NCI-H748 treated with DMSO at 0.1 percent for 48 hours (cell line): ENCODE measurements at regions not wholly inside any gene's neighbourhood (a gene's known extent, or its start where the extent isn't known, plus 50 kb on each side); places are given as distances from the start of the nearest gene placed in this dataset.
A peak's percentile ranks its signal among the peaks of the same experiment; 100 is the strongest.

Experiments used
- DNase-seq: peaks from one replicate; lab custom pipeline; 2025; lab: John Stamatoyannopoulos, UW

GRCh38 chr4:33334416-33334815 is 2614.2 kb downstream of the PCDH7 start:
- no peak for DNase-seq

DNA sequence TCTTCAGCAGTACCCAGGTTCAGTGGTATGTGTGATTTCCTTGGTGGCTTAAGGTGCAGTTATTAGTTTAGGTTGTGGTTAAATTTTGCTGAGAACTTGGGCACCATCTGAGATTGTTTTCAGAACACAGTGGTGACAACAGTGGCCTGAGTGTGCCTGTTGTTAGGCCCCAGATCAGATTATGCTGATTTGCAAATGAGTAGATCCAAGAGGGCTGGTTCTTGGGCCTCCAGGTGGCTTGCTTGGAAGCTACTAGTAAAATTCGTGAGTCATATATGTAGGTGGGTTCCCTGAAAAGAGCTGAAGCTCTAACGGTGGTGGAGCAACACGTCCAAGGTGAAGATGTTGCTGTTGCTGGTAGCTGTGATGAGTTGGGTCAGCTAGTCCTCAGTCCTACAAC is 2619.6 kb downstream of the PCDH7 start:
- DNase-seq: no peak

- no peak for DNase-seq
Measured at GRCh38 chr4:33340168-33340567, 2620.0 kb downstream of the PCDH7 start.

DNA sequence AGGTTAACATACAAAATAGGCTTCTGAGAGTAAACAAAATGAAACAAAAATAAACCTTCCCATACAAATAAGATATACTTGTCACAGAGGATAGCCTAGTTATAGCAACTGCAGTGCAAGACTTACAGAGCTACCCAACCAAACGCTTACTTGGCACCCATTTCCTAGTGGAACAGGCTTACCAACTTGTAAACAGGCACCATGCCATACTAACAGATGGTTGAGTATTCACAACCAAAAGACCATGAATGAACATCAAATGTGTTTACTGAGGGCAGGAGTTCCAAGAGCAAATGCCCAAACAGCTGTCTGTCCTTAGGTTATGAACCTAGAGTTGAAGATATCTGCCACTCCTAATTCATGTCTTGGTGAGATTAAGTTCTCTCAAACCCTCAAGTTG is 2629.2 kb downstream of the PCDH7 start:
- DNase-seq: no peak

DNA sequence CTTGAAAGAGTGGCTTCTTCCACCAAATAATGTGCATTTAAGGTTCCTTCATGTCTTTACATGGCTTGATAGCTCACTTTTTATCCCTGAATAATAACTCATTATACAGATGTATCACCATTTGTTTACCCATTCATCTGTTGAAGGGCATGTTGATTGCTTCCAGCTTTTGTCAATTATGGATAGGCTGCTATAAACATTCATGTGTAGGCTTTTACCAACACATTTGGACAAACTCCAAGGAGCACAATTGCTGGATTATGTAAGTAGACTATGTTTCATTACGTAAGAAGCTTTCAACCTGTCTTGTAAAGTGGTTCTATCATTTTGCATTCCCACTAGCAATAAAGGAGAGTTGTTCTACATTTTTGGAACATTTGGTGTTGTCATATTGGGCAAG is 2637.0 kb downstream of the PCDH7 start:
- peak; percentile 34 for DNase-seq

GRCh38 chr4:33369446-33369845 is 2649.3 kb downstream of the PCDH7 start:
- DNase-seq: no peak

DNA sequence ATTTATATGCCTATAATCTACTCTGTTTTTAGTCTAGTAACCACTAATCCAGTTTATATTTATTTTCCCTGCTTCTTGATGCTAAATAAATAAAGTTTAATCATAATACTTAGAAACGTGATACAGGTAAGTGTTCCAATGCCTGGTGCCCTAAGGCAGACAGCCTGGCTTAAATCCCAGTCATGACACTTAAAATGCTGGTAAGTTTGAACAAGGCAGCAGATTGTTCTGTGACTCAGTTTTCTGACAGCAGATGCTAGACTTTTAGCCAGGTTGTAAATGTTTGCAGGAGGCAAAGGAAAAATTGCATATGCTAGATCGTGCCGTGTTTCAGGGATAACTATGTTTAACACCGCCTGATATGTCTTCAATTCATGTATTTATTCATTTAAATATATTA is 2661.6 kb downstream of the PCDH7 start:
- no peak for DNase-seq

DNA sequence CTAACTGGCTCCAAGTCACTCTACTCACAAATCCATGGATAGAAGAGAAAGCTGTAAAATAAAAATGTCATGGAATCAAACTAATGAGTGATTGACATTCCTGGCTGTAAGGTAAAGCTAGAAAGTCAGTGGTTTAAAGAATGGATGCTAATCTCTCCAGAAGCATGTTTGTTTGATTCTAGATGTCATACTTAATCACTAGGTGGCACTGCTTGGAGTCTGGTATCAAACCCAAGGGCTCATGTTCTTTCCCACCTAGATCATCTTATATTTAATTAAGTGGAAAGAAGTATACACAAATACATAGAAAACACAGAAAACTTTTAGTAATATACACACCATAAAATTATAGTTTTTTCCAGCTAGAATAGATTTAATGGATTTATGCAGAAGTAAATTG is 2666.6 kb downstream of the PCDH7 start:
- peak; percentile 0 for DNase-seq

DNA sequence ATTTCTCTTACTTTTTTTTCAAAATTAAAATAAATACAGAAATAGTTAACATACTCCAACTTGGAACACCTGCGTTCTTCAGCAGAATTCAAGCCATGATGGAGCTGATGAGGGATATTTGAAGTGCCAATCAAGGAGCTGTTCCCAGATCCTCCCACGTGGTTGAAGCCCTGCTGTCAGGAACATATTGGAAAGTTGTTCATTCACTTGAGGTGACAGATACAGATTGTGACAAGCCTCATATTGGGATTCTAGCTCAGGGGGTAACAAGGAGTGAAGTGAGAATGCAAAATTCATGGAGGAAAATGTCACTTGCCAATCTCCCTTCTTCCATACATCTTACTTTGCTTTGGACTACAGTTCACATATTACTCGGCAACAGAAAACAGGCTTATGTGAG is 2670.8 kb downstream of the PCDH7 start:
- no peak for DNase-seq

DNA sequence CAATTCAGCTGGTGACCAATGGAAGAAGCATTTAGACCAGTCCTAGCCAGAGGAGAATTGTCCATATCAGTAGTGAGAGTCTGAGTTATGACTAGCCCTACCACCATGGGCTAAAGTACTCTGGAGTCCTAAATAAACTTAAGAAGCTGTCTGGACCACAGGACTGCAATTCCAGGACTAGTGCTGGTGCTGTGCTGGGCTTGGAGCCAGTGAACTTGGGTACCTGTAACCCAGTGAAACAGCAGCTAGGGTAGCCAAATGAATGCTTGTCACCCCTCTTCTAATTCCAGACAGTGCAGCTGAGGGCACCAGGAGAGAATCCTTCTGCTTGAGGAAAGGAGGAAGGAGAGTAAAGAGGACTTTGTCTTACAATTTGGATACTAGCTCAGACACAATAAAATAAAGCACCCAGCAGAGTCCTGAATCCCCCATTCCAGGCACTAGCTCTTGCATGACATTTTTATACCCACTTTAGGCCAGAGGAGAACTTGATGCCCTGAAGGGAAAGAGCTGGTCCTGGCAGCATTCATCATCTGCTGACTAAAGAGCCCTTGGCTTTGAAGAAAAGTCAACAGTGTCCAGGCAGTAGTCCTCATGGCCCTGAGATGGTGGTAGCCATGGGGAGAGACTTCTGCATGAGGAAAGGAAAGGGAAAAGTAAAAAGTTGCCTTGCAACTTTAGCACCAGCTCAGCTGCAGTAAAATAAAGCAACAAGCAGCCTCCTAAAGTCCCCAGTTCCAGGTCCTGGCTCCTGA is 2675.7 kb downstream of the PCDH7 start:
- no peak for DNase-seq

- no peak for DNase-seq
Measured at GRCh38 chr4:33400504-33400903, 2680.3 kb downstream of the PCDH7 start.

- DNase-seq: no peak
Measured at GRCh38 chr4:33407496-33407895, 2687.3 kb downstream of the PCDH7 start.

DNA sequence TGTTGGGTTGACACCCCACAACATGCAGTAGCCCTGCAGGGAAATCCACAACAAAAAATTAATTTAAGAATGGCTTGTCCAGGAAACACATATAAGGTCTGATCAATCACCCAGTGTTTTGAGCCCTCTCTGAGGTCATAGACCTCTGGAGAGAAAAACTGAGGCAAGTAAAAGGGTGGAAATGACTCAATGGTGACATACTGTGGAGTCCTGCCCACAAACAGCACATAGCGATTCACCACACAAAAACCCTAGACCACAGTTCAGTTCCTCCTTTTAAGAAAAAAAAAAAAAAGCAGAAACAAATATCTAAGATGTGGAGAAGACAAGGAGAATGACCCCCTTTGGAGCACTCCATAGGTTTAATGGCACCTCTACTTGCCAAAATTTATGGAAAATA is 2691.0 kb downstream of the PCDH7 start:
- DNase-seq: no peak

DNA sequence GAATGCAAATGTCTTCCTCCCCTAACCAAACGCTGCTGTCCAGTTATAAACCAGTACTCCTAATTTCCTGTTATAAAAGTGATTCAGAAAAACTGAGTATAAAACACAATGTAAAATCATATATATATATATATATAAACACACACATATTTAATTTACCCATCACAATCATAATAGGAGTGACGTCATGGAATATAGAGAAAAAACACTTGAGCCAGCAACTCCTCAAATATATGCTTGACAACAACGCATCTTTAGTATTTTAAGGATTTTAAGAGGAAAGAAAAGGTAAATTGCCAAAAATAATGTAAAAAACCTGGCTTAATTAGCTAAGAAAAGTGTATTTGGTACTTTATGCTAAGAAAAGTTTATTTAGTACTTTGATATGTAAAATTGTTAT is 2701.7 kb downstream of the PCDH7 start:
- no peak for DNase-seq

DNA sequence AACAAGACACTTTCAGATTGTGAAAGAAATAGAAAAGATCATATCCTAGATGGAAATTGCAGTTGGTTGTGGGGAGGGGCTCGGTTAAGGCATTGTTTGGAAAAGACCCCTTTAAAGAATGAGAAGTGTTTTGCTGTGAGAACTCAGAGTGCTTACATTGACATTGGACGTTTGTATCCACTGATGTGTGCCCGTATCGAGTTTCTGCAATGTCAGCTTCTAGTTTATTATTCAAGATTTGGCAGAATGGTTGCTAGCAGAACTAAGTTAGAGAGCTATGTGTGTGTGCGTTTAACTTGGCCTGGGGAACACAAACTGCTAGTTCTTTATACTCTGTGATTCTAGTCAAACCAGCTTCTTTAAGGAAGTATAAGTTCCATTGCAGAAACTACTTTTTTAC is 2702.5 kb downstream of the PCDH7 start:
- DNase-seq: no peak

DNA sequence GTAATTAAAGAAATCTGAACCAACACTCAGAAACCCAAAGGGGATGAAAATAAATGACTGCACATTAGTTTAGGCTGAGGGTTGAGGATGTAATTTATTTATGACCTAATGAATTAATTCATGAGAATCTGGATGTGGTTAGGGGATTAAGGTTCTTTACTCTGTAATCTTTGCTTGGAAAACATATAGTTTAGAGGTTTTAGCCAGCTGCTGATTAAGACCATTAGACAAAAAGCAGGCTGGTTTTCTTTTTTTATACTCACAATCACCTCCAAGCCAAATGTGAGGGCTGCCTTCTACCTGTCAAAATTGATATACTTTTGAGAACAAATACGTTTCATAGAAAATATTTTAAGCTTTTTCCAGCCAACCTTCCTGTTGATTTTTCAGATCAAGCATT is 2705.8 kb downstream of the PCDH7 start:
- DNase-seq: no peak

GRCh38 chr4:33427676-33428075 is 2707.5 kb downstream of the PCDH7 start:
- DNase-seq: no peak

DNA sequence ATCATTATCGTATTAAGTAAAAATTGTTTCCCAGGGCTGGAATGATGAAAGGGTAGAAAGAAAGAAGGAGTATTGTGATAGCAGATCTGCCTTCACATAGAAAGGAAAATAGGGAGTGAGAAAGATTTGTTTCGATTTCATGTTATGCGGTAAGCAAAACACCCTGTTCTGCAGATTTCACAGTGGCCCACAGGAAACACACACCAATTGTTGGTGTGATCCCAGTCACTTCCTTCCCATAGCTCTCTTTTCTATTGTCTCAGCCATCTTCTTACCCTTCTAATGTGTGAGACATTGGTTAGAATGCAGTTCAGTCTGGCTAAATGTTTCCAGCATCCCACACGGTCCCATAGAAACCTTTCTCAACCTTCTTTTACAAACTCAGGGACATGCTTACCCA is 2709.8 kb downstream of the PCDH7 start:
- DNase-seq: no peak

DNA sequence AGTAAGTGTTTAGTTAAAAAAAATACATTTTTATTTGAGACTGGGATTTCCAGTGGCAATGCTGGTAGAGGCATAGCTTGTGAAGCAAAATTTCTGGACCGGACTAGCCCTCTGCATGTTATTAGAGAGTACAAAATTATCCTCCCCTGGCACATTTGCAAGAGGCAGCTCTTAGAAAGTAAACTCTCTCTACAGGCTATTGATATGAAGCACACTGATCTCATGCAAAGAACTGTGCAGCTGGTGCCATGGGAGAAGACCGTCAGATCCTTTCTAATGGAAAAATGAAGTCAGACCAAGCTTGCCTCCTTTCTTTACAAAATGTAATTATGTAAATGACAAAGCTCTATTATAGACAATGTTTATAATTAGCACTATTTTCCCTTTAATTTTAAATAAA is 2717.2 kb downstream of the PCDH7 start:
- DNase-seq: no peak

- DNase-seq: no peak
Measured at GRCh38 chr4:33446953-33447352, 2726.8 kb downstream of the PCDH7 start.

DNA sequence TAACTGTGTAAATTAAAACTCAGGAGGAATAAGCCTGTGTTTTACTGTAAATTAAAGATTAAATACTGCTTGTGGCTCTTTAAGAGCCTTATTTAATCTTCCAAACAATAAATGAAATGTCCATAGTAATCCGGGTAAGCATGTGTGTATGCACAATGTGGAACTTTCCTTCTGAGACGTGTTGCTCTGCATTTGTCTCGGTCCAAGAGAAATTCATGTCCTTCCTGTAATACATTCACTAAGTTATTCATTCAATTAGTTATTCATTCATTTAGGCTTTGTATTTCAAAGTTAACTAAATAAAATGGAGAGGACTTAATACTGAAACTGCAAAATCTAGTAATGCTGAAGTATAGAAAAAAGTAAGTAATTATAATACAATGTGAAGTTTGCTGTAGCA is 2728.8 kb downstream of the PCDH7 start:
- DNase-seq: no peak

DNA sequence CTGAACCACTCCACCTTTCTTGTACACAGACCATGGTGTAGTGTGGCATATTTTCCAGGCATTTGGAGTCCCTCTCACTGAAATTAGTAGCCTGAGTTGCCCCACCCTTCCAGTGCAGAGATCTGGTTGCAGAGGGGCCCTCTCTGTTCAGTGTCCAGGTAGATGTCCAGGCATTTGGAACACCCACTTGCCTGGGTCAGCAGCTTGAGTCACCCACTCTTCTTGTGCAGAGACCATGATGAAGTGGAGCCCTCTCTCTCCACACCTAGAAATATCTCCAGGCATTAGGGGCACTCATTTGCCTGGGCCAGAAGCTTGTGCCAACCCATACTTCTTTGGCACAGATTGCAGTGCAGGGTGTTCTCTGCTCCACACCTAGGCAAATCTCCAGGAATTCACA is 2733.3 kb downstream of the PCDH7 start:
- DNase-seq: no peak

DNA sequence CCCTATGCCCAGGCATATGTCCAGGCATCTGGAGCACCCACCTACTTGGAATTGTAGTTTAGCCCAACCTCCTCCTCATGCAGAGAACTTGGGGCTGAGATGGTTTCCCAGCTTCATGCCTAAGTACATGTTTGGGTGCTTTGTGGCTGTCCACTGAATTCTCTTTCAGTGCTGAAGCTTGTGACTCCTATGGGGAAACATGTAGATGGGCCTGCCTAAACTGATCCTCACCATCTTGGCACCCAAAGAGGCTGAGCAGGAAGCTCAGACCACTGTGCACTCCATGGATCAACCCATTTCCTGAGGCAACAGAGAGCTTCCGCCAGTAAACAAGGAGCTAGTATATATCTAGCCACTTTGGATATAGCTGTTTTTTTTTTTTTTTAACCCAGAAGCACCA is 2733.7 kb downstream of the PCDH7 start:
- DNase-seq: no peak

- no peak for DNase-seq
Measured at GRCh38 chr4:33465565-33465964, 2745.4 kb downstream of the PCDH7 start.

DNA sequence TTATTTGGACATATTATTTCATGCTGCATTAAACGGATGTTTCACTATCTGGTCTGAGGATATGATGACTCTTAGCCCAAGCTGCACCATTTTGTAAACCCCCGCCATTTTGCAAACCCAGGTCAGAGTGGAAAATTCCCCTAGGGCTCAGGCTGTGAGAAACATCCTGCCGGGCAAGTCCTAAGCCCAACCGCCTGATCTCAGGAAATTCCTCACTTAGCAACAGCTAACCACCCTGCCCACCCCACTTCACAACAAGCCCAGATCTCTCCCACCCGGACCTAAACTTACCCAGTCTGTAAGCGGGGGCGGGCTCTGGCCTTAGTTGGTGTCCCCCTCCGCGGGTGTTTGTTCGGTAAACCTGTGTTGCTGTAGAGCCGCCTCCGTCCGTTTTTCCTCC is 2747.1 kb downstream of the PCDH7 start:
- no peak for DNase-seq
